Dermis microvascular lymphatic vessel endothelial cell (primary cell): ENCODE measurements at regions not wholly inside any gene's neighbourhood (a gene's known extent, or its start where the extent isn't known, plus 50 kb on each side); places are given as distances from the start of the nearest gene placed in this dataset.
"Not testable (repeated sequence)": the region's sequence is repeated elsewhere in the genome, so short reads cannot be mapped to it uniquely, and the experiment has no call there.

Source experiments
- DNase-seq, 2 donors: peaks; one replicate each; pipeline versions ENCODE4 v3.0.0 to v3.0.0-alpha.2; 2010; ENCODE audit warnings: low read depth in 2 of 2

- no peak for DNase-seq
Measured at GRCh38 chr5:136924490-136924889, 559.1 kb upstream of the TRPC7 start.

GRCh38 chr5:136910625-136911024, 545.3 kb upstream of the TRPC7 start:
- no peak for DNase-seq

- DNase-seq, result no peak
Measured at GRCh38 chr5:136909906-136910305, 544.6 kb upstream of the TRPC7 start.

- no peak for DNase-seq
Measured at GRCh38 chr5:136907371-136907770, 542.0 kb upstream of the TRPC7 start.

GRCh38 chr5:136906545-136906944, 541.2 kb upstream of the TRPC7 start:
- DNase-seq, result no peak

GRCh38 chr5:136905571-136905970, 540.2 kb upstream of the TRPC7 start:
- DNase-seq, result no peak

GRCh38 chr5:136894070-136894469, 528.7 kb upstream of the TRPC7 start:
- no peak for DNase-seq

- DNase-seq, result no peak
Measured at GRCh38 chr5:136892000-136892399, 526.7 kb upstream of the TRPC7 start.

- no peak for DNase-seq
Measured at GRCh38 chr5:136891175-136891972, 526.0 kb upstream of the TRPC7 start.

GRCh38 chr5:136890431-136891148, 525.2 kb upstream of the TRPC7 start:
- DNase-seq, result no peak

- DNase-seq, result no peak
Measured at GRCh38 chr5:136886608-136887007, 521.3 kb upstream of the TRPC7 start.

GRCh38 chr5:136864960-136865359, 499.6 kb upstream of the TRPC7 start:
- no peak for DNase-seq

GRCh38 chr5:136856648-136857047, 491.3 kb upstream of the TRPC7 start:
- no peak for DNase-seq

GRCh38 chr5:136853971-136854370, 488.6 kb upstream of the TRPC7 start:
- no peak for DNase-seq

- DNase-seq, result no peak
Measured at GRCh38 chr5:136840601-136841000, 475.3 kb upstream of the TRPC7 start.

GRCh38 chr5:136836093-136836492, 470.7 kb upstream of the TRPC7 start:
- no peak for DNase-seq

GRCh38 chr5:136820848-136821247, 455.5 kb upstream of the TRPC7 start:
- no peak for DNase-seq

- DNase-seq, result no peak
Measured at GRCh38 chr5:136819526-136820302, 454.4 kb upstream of the TRPC7 start.

- DNase-seq, result no peak
Measured at GRCh38 chr5:136816327-136816726, 451.0 kb upstream of the TRPC7 start.

- no peak for DNase-seq
Measured at GRCh38 chr5:136814619-136815378, 449.5 kb upstream of the TRPC7 start.

GRCh38 chr5:136812270-136812669, 446.9 kb upstream of the TRPC7 start:
- DNase-seq, result not testable (repeated sequence)
